ENCODE measurements at regions not wholly inside any gene's neighbourhood (a gene's known extent, or its start where the extent isn't known, plus 50 kb on each side); places are given as distances from the start of the nearest gene placed in this dataset.

GRCh38 chr1:4025752-4026151 lies 125.7 kb upstream of the C1orf174 start:
- Histone ChIP-seq H3K27me3 (ENCODE audit: control insufficient read depth, insufficient read depth, low read length) (peaks cover 2% of the 10 kb centered on the region), H3K27ac (no peak overlapping the region), H3K36me3 (ENCODE audit: control insufficient read depth, insufficient read depth, low read length) (no peaks in the 10 kb centered on the region), H3K9me3 (ENCODE audit: control insufficient read depth, low read length) (no peaks in the 10 kb centered on the region), H3K79me2 (no peaks in the 10 kb centered on the region), H3K4me1 (no peaks in the 10 kb centered on the region), H2AFZ (no peak overlapping the region), H3K4me2 (ENCODE audit: low read length) (no peak overlapping the region), H3K4me3 (ENCODE audit: low read depth, low read length) (no peak overlapping the region), H3K9ac (no peak overlapping the region)
- TF ChIP-seq CTCF (IDR thresholded peaks at IDR 0.05), result no peak

DNA sequence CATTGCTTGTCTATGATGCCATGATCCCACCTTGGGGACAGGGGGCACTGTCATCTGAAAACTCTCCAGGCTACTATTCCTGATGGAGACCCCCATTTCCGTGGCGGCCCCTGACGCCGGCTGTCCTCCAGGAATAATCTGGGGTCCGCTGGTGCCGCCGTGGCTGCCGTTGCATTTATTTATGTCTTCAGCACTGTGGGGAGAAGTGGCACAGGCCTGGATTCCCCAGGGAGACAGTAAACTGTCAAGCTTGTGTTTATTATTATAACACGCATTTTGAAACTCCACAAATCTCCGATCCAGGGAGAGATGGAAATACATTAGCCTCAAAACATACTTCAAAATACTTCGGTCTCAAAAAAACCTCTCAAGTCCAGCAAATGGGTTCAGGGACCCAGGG lies 126.9 kb upstream of the C1orf174 start:
- H3K9me3 ChIP-seq (ENCODE audit: control insufficient read depth, low read length), result no peaks in the 10 kb centered on the region
- H3K36me3 ChIP-seq (ENCODE audit: control insufficient read depth, insufficient read depth, low read length), result no peaks in the 10 kb centered on the region
- H3K27me3 ChIP-seq (ENCODE audit: control insufficient read depth, insufficient read depth, low read length), result peaks cover 2% of the 10 kb centered on the region
- H3K27ac ChIP-seq, result no peak overlapping the region
- H2AFZ ChIP-seq, result no peak overlapping the region
- no peak overlapping the region for H3K4me2 ChIP-seq (ENCODE audit: low read length)
- no peaks in the 10 kb centered on the region for H3K79me2 ChIP-seq
- H3K4me1 ChIP-seq, result no peaks in the 10 kb centered on the region
- no peak overlapping the region for H3K4me3 ChIP-seq (ENCODE audit: low read depth, low read length)
- H3K9ac ChIP-seq, result no peak overlapping the region
- TF ChIP-seq CTCF (IDR thresholded peaks at IDR 0.05), result no peak

DNA sequence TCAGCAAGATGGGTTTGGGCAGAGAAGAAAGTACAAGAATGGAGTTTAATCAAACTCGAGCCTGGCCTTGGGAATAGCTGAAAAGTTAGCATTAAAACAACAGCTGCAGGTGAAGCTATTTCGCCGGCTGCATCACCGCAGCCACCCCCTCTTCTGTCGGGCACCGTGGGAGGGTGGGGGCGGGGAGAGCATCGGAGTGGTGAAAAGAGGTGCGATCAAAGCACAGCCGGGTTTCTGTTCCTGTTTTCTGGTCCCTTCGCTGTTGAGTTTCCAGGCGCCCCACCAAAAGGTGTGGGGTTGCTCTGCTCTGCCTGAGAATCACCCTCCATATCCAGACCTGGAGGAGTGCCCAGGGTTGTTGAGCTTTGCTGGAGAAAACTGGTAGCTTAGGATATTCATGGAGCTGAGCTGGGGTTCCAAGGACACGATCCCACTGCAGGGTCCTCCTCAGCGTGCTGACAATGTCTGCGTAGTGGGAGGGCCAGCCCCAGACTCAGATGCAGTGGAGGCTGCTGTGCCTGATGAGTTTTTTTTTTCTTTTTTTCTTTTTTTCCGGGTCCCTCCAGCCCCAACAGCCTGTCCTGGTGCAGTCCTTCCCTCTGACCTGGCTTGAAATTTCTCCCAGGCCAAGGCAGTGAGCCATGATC lies 127.5 kb upstream of the C1orf174 start:
- peaks cover 2% of the 10 kb centered on the region for H3K27me3 ChIP-seq (ENCODE audit: control insufficient read depth, insufficient read depth, low read length)

DNA sequence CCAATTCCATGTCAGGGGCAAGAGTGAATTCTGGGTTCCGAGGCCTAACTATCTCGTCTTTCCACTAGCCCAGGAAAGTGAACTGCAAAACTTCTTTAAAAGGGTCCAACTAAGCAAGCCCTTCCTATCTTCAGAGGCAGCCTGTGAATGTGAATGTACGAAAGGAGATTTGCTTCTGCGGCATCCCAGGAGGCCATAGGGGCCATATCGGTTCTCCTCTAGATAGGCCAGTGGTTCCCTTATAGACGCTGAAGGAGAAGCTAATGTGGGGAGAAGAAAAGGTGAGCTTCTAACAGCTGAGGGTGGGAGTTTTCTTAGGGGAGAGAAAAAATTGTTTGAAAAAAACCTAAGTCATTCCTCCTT lies 128.0 kb upstream of the C1orf174 start:
- Histone ChIP-seq H2AFZ (no peak overlapping the region), H3K27ac (no peak overlapping the region), H3K4me3 (ENCODE audit: low read depth, low read length) (no peak overlapping the region), H3K4me1 (no peaks in the 10 kb centered on the region), H3K79me2 (no peaks in the 10 kb centered on the region), H3K9me3 (ENCODE audit: control insufficient read depth, low read length) (no peaks in the 10 kb centered on the region), H3K4me2 (ENCODE audit: low read length) (no peak overlapping the region), H3K27me3 (ENCODE audit: control insufficient read depth, insufficient read depth, low read length) (peaks cover 2% of the 10 kb centered on the region), H3K9ac (no peak overlapping the region), H3K36me3 (ENCODE audit: control insufficient read depth, insufficient read depth, low read length) (no peaks in the 10 kb centered on the region)
- TF ChIP-seq CTCF (IDR thresholded peaks at IDR 0.05), result no peak

More for the DNA sequence above, 127.5 kb upstream of the C1orf174 start:
- Histone ChIP-seq H3K9me3 (ENCODE audit: control insufficient read depth, low read length) (no peaks in the 10 kb centered on the region), H3K9ac (no peak overlapping the region), H3K4me1 (no peaks in the 10 kb centered on the region), H3K4me2 (ENCODE audit: low read length) (no peak overlapping the region), H2AFZ (no peak overlapping the region), H3K36me3 (ENCODE audit: control insufficient read depth, insufficient read depth, low read length) (no peaks in the 10 kb centered on the region), H3K4me3 (ENCODE audit: low read depth, low read length) (no peak overlapping the region), H3K79me2 (no peaks in the 10 kb centered on the region), H3K27ac (no peak overlapping the region)
- TF ChIP-seq CTCF (IDR thresholded peaks at IDR 0.05), result no peak

DNA sequence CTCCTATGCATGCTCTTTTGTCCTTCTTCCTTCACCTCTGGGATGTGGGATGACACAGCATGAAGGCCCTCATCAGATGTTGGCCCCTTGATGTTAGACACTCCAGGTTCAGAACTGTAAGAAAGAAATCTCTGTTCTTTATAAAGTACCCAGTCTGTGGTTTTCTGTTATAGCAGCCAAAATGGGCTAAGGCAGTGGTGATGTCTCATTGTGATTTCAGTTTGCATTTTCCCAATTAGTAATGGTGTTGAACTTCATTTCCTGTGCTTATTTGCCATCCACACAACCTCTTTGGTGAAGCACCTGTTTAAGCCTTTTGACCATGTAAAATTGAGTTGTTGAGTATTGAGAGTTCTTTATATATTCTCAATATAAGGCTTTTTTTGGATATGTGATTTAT lies 129.3 kb upstream of the C1orf174 start:
- H3K27me3 ChIP-seq (ENCODE audit: control insufficient read depth, insufficient read depth, low read length), result peaks cover 2% of the 10 kb centered on the region
- H3K79me2 ChIP-seq, result no peaks in the 10 kb centered on the region
- no peak for TF ChIP-seq CTCF (IDR thresholded peaks at IDR 0.05)
- H3K36me3 ChIP-seq (ENCODE audit: control insufficient read depth, insufficient read depth, low read length), result no peaks in the 10 kb centered on the region
- H3K4me3 ChIP-seq (ENCODE audit: low read depth, low read length), result no peak overlapping the region
- H3K27ac ChIP-seq, result no peak overlapping the region
- H3K9me3 ChIP-seq (ENCODE audit: control insufficient read depth, low read length), result no peaks in the 10 kb centered on the region
- no peaks in the 10 kb centered on the region for H3K4me1 ChIP-seq
- no peak overlapping the region for H2AFZ ChIP-seq
- H3K9ac ChIP-seq, result no peak overlapping the region
- no peak overlapping the region for H3K4me2 ChIP-seq (ENCODE audit: low read length)

All from parathyroid adenoma (tissue), 2 donors.